ENCODE measurements at regions not wholly inside any gene's neighbourhood (a gene's known extent, or its start where the extent isn't known, plus 50 kb on each side); places are given as distances from the start of the nearest gene placed in this dataset.

- ChIA-PET CTCF (no interaction called here), POLR2A (no interaction called here)
- no TSS peak for BruUV-seq (replicated peaks)
- intact Hi-C loops (cut with micrococcal nuclease; ENCODE audit: unreplicated experiment) (no loop called here), in situ Hi-C loops (cut with HindIII; ENCODE audit: low pct_unique_long_range_greater_than_20kb, low sequenced_read_pairs) (no loop called here)
- H3K27me3 ChIP-seq (ENCODE audit: control insufficient read depth, insufficient read depth, low read length) = no peaks in the 10 kb centered on the region
- H3K4me3 ChIP-seq (ENCODE audit: low read depth in 2 of 2, low read length in 2 of 2) = no peak overlapping the region
- no peak overlapping the region for H3K27ac ChIP-seq (ENCODE audit: low read length)
- no peaks in the 10 kb centered on the region for H3K4me1 ChIP-seq (ENCODE audit: control insufficient read depth, insufficient read depth, low read length)
- H3K36me3 ChIP-seq (ENCODE audit: control insufficient read depth, insufficient read depth, low read length) = no peaks in the 10 kb centered on the region
- no peak for DNase-seq (ENCODE audit: low read depth, low spot score)
- ATAC-seq = no peak
- TF ChIP-seq TCF7L2 (IDR thresholded peaks at IDR 0.05; ENCODE audit: low read depth, low read length) (no peak), POLR2AphosphoS5 (IDR thresholded peaks at IDR 0.05; ENCODE audit: low read depth, low read length) (no peak), REST (IDR thresholded peaks at IDR 0.05; ENCODE audit: insufficient read depth in 1 of 2, low read depth in 2 of 2, low read length in 1 of 2) (no peak), SIN3A (IDR thresholded peaks at IDR 0.05; ENCODE audit: borderline replicate concordance, insufficient read depth, low read depth, low read length) (no peak), CTCF (IDR thresholded peaks at IDR 0.05) (no peak)
- no peaks in the 10 kb centered on the region for H3K9me3 ChIP-seq (ENCODE audit: control insufficient read depth, insufficient read depth, low read depth, low read length)
Measured at GRCh38 chr4:142944565-142944964, 98.5 kb upstream of the INPP4B start.

GRCh38 chr4:142952821-142953580 is 106.9 kb upstream of the INPP4B start:
- H3K27me3 ChIP-seq (ENCODE audit: control insufficient read depth, insufficient read depth, low read length) = no peaks in the 10 kb centered on the region
- TF ChIP-seq CTCF (IDR thresholded peaks at IDR 0.05) (no peak), POLR2AphosphoS5 (IDR thresholded peaks at IDR 0.05; ENCODE audit: low read depth, low read length) (no peak)
- no peak overlapping the region for H3K4me3 ChIP-seq (ENCODE audit: low read depth in 2 of 2, low read length in 2 of 2)
- no peaks in the 10 kb centered on the region for H3K36me3 ChIP-seq (ENCODE audit: control insufficient read depth, insufficient read depth, low read length)
- no peaks in the 10 kb centered on the region for H3K9me3 ChIP-seq (ENCODE audit: control insufficient read depth, insufficient read depth, low read depth, low read length)
- ChIA-PET CTCF (no interaction called here), POLR2A (no interaction called here)
- no TSS peak for BruUV-seq (replicated peaks)
- intact Hi-C loops (cut with micrococcal nuclease; ENCODE audit: unreplicated experiment) = no loop called here
- no peak overlapping the region for H3K27ac ChIP-seq (ENCODE audit: low read length)
- no peak for DNase-seq (ENCODE audit: low read depth, low spot score)
- no peaks in the 10 kb centered on the region for H3K4me1 ChIP-seq (ENCODE audit: control insufficient read depth, insufficient read depth, low read length)
- no peak for ATAC-seq
- in situ Hi-C loops (cut with HindIII; ENCODE audit: low pct_unique_long_range_greater_than_20kb, low sequenced_read_pairs) = no loop called here
